Vagina (tissue), 2 donors: ENCODE measurements at regions not wholly inside any gene's neighbourhood (a gene's known extent, or its start where the extent isn't known, plus 50 kb on each side); places are given as distances from the start of the nearest gene placed in this dataset.
"Not testable (repeated sequence)": the region's sequence is repeated elsewhere in the genome, so short reads cannot be mapped to it uniquely, and the experiment has no call there.

Experiments used
- DNase-seq, 2 donors: peaks; one replicate each; pipeline ENCODE4 v3.0.0-alpha.2; 2017; ENCODE audit errors: extremely low spot score in 2 of 2
- H3K27ac ChIP-seq: fragments of 200-600 bp; sonication (generic); one replicate; pipeline ENCODE4 v1.5.1; 2019
- H3K27me3 ChIP-seq: fragments of 200-600 bp; sonication (generic); one replicate; pipeline ENCODE4 v1.5.1; 2019
- H3K36me3 ChIP-seq, 2 donors: fragments of 200-600 bp; sonication (generic); one replicate each; pipeline ENCODE4 v1.5.1; 2017 to 2019
- H3K4me1 ChIP-seq: fragments of 200-600 bp; sonication (generic); one replicate; pipeline ENCODE4 v1.5.1; 2019
- H3K4me3 ChIP-seq, 2 donors: fragments of 200-600 bp; sonication (generic); 1 replicate in 1 of 2; 2 replicates in 1 of 2; pipeline ENCODE4 v1.5.1; 2016 to 2019
- H3K9me3 ChIP-seq: fragments of 200-600 bp; sonication (generic); one replicate; pipeline ENCODE4 v1.5.1; 2019
- POLR2A ChIP-seq, 2 donors: fragments of 450-650 bp; IDR thresholded peaks; one replicate each; pipeline ENCODE4 v1.6.1; 2017; ENCODE audit warnings: antibody characterized with exemption in 2 of 2, mild to moderate bottlenecking in 2 of 2, moderate library complexity in 2 of 2
- POLR2AphosphoS5 ChIP-seq, 2 donors: sonication (generic); formaldehyde crosslinking; IDR thresholded peaks; one replicate each; pipeline ENCODE4 v1.9.0; 2017; ENCODE audit warnings: antibody characterized with exemption in 2 of 2, mild to moderate bottlenecking in 2 of 2, low read depth in 1 of 2; ENCODE audit not compliant: insufficient read depth in 1 of 2
- intact Hi-C: fragments of 100-400 bp; cut with DNase I; formaldehyde crosslinking; loops from one replicate; pipeline ENCODE4 v1.15.1; 2023
- TF ChIP-seq, protein P1 (sequence below), 3 experiments: fragments of 450-650 bp in 2 of 3; fragments of 200-600 bp in 1 of 3; sonication (generic) in 1 of 3; IDR thresholded peaks; one replicate each; pipeline ENCODE4 v1.5.1; 2017 to 2019; ENCODE audit warnings: antibody characterized with exemption in 3 of 3, mild to moderate bottlenecking in 2 of 3, moderate library complexity in 2 of 3

DNA sequence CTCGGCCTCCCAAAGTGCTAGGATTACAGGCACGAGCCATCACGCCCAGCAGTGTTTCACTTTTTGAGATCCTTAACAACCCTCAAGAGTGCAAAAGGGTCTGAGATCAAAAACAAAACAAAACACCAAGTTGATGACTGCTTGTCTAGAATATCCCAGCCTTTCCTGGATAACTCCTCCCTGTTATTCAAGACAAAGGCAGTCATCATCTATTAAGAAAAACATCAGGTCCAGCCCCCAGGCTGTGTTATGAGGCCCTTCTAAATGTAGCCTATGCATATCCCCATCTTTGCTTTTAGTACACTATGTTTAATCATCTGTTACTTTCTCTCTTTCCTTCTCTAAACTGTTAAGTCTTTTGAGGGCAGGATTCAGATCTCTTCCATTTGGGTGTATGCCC is 150.1 kb upstream of the FHIT start:
- TF ChIP-seq POLR2A (IDR thresholded peaks at IDR 0.05) (no peak), POLR2AphosphoS5 (IDR thresholded peaks at IDR 0.05; ENCODE audit: insufficient read depth in 1 of 2, low read depth in 1 of 2) (no peak)
- TF ChIP-seq, protein P1, sequence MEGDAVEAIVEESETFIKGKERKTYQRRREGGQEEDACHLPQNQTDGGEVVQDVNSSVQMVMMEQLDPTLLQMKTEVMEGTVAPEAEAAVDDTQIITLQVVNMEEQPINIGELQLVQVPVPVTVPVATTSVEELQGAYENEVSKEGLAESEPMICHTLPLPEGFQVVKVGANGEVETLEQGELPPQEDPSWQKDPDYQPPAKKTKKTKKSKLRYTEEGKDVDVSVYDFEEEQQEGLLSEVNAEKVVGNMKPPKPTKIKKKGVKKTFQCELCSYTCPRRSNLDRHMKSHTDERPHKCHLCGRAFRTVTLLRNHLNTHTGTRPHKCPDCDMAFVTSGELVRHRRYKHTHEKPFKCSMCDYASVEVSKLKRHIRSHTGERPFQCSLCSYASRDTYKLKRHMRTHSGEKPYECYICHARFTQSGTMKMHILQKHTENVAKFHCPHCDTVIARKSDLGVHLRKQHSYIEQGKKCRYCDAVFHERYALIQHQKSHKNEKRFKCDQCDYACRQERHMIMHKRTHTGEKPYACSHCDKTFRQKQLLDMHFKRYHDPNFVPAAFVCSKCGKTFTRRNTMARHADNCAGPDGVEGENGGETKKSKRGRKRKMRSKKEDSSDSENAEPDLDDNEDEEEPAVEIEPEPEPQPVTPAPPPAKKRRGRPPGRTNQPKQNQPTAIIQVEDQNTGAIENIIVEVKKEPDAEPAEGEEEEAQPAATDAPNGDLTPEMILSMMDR (IDR thresholded peaks at IDR 0.05): no peak

DNA sequence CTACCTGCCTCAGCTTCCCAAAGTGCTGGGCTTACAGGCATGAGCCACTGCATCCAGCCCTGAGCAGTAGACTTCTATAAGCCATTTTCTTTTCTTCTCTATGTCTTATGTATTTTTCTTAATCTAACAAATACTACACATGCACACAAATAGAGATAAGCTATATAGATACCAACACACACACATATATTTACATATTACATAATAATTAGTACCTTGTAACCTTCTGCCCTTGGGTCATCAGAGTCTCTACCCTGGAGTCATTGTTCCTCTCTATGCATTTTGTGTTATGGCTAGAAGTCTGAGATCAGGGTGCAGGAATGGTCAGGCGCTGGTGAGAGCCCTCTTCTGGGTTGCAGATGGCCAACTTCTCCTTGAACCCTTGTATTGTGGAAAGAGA is 154.0 kb upstream of the PTPRG start:
- Histone ChIP-seq H3K27ac (no peak overlapping the region), H3K4me1 (no peaks in the 10 kb centered on the region), H3K9me3 (no peaks in the 10 kb centered on the region), H3K27me3 (no peaks in the 10 kb centered on the region), H3K4me3 (no peak overlapping the region), H3K36me3 (no peaks in the 10 kb centered on the region)
- DNase-seq: no peak
- TF ChIP-seq, protein P1 (IDR thresholded peaks at IDR 0.05): no peak
- TF ChIP-seq POLR2AphosphoS5 (IDR thresholded peaks at IDR 0.05; ENCODE audit: insufficient read depth in 1 of 2, low read depth in 1 of 2) (no peak), POLR2A (IDR thresholded peaks at IDR 0.05) (no peak)
- intact Hi-C loops: no loop called here

More for the DNA sequence above, 150.1 kb upstream of the FHIT start:
- Histone ChIP-seq H3K27ac (no peak overlapping the region), H3K4me3 (no peak overlapping the region), H3K36me3 (no peaks in the 10 kb centered on the region), H3K4me1 (no peaks in the 10 kb centered on the region), H3K27me3 (no peaks in the 10 kb centered on the region), H3K9me3 (no peaks in the 10 kb centered on the region)
- intact Hi-C loops: no loop called here
- DNase-seq: no peak

DNA sequence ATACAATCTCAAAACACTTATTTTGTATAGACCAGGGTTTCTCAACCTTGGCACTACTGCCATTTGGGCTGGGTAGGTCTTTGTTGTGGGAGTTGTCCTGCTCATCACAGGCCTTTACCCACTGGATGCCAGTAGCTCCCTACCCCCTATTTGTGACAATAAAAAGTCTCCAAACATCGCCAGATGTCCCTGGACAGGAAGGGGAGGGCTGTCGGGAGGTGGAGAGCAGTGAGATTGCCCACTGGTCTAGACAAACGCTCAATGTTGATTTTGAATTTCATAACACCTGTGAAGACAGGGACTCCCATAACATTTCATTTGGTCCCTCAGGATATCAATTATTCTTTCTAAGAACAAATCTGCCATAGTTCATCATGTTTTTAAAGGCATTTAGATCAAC is 151.7 kb upstream of the PTPRG start:
- no peak for DNase-seq
- Histone ChIP-seq H3K4me1 (no peaks in the 10 kb centered on the region), H3K27ac (no peak overlapping the region), H3K9me3 (no peaks in the 10 kb centered on the region), H3K27me3 (no peaks in the 10 kb centered on the region), H3K36me3 (no peaks in the 10 kb centered on the region), H3K4me3 (no peak overlapping the region)
- TF ChIP-seq POLR2AphosphoS5 (IDR thresholded peaks at IDR 0.05; ENCODE audit: insufficient read depth in 1 of 2, low read depth in 1 of 2): no peak
- no peak for TF ChIP-seq POLR2A (IDR thresholded peaks at IDR 0.05)
- TF ChIP-seq, protein P1 (IDR thresholded peaks at IDR 0.05): no peak
- intact Hi-C loops: no loop called here

DNA sequence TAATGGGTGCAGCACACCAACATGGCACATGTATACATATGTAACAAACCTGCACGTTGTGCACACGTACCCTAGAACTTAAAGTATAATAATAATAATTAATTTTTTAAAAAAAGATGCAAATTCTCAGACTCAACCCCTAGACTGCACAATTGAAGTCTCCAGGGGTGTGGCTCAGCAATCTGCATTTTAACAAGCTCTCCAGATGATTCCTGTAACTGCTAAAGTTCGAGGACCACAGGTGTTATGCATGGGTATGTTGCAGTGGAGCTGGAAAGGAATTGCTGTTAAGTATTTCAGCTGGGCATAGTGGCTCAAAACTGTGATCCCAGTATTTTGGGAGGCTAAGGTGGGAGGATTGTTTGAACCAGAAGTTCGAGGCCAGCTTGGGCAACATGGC is 151.0 kb upstream of the PTPRG start:
- H3K4me3 ChIP-seq, H3K27ac ChIP-seq, H3K9me3 ChIP-seq, H3K27me3 ChIP-seq, H3K4me1 ChIP-seq, DNase-seq, H3K36me3 ChIP-seq, intact Hi-C loops: not testable (repeated sequence)

DNA sequence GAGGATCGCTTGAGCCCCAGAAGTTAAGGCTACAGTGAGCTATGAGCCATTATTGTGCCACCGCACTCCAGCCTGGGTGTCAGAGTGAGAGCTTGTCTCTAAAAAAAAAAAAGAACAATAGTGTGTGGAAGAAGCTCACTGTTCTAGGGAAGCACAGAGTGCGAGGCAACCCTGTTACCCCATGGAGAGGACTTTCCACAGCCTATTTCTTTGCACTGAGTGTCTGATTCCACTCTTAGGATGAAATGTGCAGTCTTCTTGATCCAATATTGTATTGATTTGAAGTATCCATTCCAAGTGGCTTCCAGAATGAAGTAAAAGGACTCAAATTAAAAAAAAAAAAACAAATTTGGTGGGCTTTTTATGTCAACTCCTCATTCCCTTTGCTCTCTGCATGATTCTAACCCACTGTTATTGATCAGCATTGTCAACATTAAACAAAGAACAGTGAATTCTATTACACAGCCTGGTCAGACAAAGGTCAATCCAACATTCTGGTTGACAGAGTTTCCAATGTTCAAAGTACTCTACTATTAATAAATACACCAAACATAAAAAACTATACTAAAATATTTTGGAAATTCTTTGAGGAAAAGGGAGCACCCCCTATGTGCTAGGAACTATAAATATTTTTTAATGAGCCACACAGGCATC is 150.2 kb upstream of the PTPRG start:
- H3K36me3 ChIP-seq: no peaks in the 10 kb centered on the region
- TF ChIP-seq, protein P1 (IDR thresholded peaks at IDR 0.05): no peak
- TF ChIP-seq POLR2A (IDR thresholded peaks at IDR 0.05) (no peak), POLR2AphosphoS5 (IDR thresholded peaks at IDR 0.05; ENCODE audit: insufficient read depth in 1 of 2, low read depth in 1 of 2) (no peak)
- H3K9me3 ChIP-seq: no peaks in the 10 kb centered on the region
- H3K4me3 ChIP-seq: no peak overlapping the region
- H3K27me3 ChIP-seq: no peaks in the 10 kb centered on the region
- no peak for DNase-seq
- no peaks in the 10 kb centered on the region for H3K4me1 ChIP-seq
- H3K27ac ChIP-seq: no peak overlapping the region
- intact Hi-C loops: no loop called here
